SHP77 treated with DMSO at 0.1 percent for 48 hours (cell line): ENCODE measurements at regions not wholly inside any gene's neighbourhood (a gene's known extent, or its start where the extent isn't known, plus 50 kb on each side); places are given as distances from the start of the nearest gene placed in this dataset.

Source experiments
- DNase-seq: peaks from one replicate; lab custom pipeline; 2025; lab: John Stamatoyannopoulos, UW

DNA sequence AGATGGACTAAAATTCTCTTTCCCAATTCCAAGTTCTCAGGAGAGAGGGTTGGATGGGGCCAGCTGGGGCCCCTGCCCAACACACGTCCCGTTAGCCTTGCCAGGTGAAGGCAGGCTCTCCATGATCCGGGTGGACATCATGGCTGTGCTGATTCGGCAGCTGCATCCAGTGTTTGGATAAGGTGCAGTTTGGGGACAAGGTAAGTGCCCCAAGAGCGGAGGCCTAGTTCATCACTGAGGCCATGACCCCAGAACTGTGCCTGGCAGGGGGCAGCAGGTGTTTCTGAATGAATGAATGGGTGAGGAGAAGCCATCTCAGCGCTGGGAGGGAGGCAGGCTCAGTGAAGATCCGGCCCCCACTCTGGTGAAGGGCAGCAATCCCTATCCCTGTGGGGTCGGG is 520.4 kb downstream of the TBC1D22A start:
- DNase-seq = no peak

DNA sequence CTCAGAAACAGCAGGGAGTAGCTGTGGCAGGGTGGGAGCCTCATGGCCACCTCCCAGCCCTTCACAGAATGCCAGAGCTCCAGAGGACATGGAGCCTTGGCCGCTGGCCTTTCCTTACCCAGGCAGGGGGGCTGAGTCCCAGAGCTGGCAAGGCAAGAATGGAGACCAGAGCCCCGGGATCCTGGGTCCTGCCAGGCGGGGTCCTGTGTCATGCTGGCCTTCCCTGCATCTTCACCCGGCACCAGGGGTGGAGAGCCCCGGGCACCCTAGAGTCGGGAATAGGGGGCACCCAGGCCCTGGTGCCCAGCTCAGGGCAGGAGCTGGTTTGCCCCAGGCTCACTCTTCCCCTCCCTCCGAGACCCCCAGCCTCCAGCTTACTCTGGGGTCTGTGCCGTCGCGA is 519.9 kb downstream of the TBC1D22A start:
- DNase-seq = no peak

DNA sequence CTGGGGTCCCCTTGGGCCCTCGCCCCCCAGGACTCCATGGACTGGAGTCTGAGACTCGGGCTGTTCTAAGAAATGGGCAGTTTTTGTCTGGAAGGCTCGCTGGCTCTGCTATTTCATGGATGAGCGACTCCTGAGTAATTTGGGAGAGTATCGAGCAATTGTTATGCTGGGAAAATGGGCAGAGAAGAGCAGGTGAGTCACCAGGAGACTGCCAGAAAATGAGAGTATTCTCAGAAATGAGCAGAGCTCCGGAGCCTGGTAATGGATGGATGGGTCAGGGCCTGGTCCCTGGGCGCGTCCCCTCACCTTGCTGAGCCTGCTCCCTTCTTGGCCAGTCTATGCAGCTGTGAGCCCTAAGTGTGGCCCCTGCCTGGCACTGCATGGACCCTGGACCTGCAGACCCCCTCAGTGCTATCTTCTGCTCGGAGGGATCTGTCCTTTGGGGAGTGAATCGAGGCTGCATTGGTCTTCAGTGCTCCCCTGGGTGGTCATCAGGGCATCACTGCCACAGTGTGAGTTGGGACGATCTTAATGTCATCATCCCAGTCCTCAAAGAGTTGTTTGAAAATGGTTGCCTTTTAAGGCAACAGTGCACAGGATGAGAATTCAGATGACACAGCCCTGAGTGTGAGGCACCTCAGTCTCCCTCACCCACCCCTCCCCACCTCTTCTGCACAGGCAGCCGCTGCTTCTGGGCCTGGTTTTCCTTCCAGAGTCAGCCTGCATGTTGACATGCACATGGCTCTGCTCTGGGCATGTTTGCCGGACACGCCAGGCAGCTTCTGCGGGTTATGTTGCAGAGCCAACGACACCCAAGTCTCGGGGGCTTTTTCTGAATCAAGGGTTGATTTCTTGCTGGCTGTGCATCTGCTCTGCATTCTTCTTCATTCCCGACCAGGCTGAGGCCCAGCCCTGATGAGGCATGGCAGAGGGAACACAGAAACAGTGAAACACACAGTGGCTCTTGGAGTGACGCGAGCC is 519.0 kb downstream of the TBC1D22A start:
- DNase-seq = no peak

GRCh38 chr22:47280301-47280700 is 517.9 kb downstream of the TBC1D22A start:
- no peak for DNase-seq

DNA sequence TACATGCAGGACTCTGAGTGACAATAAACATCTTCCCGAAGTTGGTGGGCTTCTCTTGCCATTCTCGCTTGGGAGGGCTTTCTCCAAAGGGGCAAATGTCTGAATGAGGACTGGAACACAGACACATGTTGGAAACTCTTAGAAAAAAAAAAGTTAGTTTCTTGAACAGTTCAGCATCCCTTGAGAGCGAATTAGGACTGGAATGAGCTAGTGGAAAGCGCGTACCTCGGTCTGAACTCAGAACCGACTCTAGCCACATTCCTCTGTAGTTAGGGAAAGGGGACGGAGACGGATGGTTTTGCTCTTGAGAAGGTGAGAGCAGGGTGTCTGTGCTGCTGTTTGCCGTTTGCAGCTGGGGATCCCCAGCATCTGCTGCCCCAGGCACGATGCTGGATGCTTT is 517.3 kb downstream of the TBC1D22A start:
- no peak for DNase-seq

- no peak for DNase-seq
Observed at GRCh38 chr22:47279337-47279736, 516.9 kb downstream of the TBC1D22A start.

DNA sequence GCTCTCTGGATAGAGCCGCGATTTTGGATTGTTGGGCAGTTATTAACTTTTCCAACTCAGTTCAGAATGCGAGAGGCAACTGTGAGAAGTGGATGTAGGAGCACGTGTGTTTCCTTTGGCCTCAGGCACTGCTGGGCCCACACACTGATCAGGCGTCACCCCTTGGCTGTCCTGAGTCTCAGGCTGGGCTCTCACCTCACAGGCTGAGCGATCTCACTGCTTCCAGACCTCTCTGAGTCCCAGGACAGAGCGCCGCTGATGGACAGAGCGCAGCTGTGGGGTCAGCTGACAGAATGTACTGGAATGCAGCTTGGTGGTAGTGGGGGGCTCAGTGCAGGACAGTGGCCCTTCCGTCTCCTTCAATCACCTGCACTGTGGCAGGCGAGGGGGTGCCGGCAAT is 516.2 kb downstream of the TBC1D22A start:
- DNase-seq = no peak

GRCh38 chr22:47277531-47277930 is 515.1 kb downstream of the TBC1D22A start:
- DNase-seq = no peak

- no peak for DNase-seq
Observed at GRCh38 chr22:47276991-47277390, 514.5 kb downstream of the TBC1D22A start.

- no peak for DNase-seq
Observed at GRCh38 chr22:47276450-47276820, 514.0 kb downstream of the TBC1D22A start.

GRCh38 chr22:47275605-47276449 is 513.4 kb downstream of the TBC1D22A start:
- no peak for DNase-seq

DNA sequence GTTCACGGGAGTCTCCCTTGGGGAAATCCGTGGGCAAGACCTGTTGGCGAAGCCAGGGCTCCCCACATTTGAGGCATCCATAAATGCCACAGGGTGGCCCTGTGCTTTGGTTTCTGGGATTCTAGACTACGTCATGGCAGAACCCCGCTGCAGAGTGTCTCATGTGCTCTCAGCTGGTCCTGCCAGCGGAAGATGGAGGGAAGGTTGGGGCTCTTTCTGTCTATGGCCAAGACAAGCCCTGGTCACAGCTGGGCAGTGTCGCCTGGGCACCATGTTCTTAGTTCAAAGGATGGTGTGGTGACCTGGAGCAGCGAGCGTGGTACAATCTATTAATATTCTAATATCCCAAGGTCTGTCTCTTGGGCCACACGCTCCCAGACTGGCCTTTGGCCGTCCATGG is 511.7 kb downstream of the TBC1D22A start:
- no peak for DNase-seq

DNA sequence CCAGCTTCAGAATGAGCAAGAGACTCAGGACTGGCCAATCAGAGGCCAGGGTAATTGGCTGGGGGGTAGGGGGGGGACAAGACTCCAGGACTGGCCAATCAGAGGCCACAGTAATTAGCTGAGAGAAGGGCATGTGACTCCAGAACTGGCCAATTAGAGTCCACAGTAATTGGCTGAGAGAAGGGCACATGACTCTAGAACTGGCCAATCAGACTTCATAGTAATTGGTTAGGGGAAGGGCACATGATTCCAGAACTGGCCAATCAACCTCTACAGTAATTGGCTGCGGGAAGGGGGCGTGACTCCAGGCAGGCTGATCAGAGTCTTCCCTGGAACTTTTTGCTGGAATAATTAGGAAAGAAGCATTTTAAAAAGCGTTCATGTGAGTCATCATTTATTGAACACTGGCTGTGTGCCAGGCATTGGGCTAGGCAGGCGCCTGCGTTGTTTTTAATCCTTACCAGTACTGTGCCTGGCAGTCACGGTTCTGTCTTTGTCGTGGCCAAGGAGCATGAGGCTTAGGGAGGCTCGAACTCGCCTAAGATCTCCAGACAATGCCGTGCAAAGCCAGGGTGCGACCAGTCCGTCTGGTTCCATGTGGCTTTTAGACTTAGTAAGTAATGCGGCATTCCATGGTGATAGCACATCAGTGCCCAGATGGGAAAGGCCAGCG is 508.1 kb downstream of the TBC1D22A start:
- no peak for DNase-seq

- DNase-seq = no peak
Observed at GRCh38 chr22:47269516-47270088, 507.2 kb downstream of the TBC1D22A start.

GRCh38 chr22:47267513-47268282 is 505.2 kb downstream of the TBC1D22A start:
- no peak for DNase-seq

DNA sequence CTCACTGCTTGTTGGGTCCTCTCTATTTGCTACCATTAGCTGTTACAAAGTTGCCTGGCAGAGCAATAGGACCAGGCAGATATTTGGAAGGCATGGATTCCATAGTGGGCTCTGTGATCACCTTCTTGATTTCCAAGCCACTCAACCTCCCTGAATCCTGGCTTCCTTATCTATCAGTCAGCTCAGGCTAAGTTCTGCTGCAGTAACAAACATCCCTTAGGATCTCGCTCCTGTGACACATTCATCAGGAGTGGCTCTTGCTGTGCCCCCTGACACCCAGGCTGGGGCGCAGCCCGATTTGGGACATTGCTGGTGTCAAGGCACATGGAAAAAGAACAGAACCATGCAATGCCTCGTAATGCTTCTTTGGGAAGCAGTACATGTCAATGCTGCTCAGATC is 503.9 kb downstream of the TBC1D22A start:
- DNase-seq = no peak

DNA sequence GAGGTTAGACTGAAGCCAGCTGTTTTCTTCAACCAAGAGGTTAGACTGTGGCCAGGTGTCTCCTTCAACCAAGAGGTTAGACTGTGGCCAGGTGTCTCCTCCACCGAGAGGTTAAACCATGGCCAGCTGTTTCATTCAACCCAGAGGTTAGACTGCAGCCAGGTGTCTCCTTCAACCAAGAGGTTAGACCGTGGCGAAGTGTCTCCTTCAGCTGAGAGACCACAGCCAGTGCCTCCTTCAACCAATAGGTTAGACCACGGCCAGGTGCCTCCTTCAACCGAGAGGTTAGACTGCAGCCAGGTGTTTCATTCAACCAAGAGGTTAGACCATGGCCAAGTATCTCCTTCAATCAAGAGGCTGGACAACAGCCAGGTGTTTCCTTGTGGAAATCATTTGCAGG is 498.1 kb downstream of the TBC1D22A start:
- DNase-seq = no peak

- DNase-seq = no peak
Observed at GRCh38 chr22:47259990-47260389, 497.5 kb downstream of the TBC1D22A start.

- no peak for DNase-seq
Observed at GRCh38 chr22:47259049-47259448, 496.6 kb downstream of the TBC1D22A start.

GRCh38 chr22:47257976-47258375 is 495.5 kb downstream of the TBC1D22A start:
- no peak for DNase-seq

GRCh38 chr22:47257566-47257965 is 495.1 kb downstream of the TBC1D22A start:
- no peak for DNase-seq
